Superior temporal gyrus (tissue), 1 donor: ENCODE measurements at regions not wholly inside any gene's neighbourhood (a gene's known extent, or its start where the extent isn't known, plus 50 kb on each side); places are given as distances from the start of the nearest gene placed in this dataset.
"Not testable (repeated sequence)": the region's sequence is repeated elsewhere in the genome, so short reads cannot be mapped to it uniquely, and the experiment has no call there.

ENCODE experiments used
- DNase-seq: peaks from one replicate; pipeline ENCODE4 v3.0.0-alpha.2; 2016; ENCODE audit errors: extremely low spot score

- DNase-seq: no peak
Measured at GRCh38 chr10:2362331-2362730, 625.0 kb upstream of the ADARB2 start.

DNA sequence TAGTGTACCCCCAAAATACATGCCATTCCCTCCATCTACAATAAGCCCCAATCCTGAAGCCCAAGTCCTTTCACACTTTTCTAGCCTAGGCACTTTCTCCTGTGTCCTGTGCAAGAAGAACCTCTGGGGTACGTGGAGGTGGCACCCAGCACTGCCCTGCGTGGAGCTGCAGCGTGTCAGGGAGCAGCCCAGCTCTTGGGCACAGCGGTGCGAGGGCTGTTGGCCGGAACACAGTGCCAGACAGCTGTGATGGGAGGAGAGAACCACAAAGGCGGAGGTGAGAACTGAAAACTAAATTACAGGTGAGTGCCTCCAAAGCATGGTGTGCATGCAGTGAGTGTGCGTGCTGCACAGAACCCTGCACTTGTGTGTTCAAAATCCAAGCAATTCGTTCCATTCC, 621.3 kb upstream of the ADARB2 start:
- no peak for DNase-seq

DNA sequence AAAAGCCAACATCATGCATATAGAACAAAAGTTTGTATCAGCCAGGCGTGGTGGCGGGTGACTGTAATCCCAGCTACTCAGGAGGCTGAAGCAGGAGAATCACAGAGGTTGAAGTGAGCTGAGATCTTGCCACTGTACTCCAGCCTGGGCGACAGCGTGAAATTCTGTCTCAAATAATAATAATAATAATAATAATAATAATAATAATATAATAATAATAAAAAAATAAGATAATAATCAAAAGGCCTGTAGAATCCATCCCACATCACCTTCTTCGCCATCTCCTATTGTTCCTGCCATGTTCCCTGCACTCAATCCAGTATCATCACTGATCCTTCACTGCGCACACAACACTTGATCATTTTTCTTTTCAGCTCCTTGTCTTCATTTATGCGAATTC, 619.3 kb upstream of the ADARB2 start:
- no peak for DNase-seq

DNA sequence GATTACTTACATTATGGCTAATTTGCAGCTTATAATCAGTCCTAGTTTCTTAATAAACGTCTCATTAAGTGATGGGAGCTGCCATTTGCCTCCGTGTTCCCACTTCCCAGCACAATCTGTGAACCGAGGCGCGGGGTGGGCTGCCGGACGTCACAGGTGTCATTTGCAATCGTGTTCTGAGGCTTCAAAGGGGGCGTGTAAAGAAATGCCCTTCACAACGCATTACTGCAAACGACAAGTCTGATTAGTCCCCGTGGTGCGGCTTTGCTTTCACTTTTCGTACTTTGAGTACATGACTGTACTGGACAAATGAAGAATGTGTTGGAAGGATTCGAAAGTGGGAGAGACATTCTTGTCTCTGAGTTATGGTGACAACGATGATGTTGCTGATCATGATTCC, 614.2 kb upstream of the ADARB2 start:
- DNase-seq: no peak

GRCh38 chr10:2342206-2342605, 604.9 kb upstream of the ADARB2 start:
- DNase-seq: no peak

DNA sequence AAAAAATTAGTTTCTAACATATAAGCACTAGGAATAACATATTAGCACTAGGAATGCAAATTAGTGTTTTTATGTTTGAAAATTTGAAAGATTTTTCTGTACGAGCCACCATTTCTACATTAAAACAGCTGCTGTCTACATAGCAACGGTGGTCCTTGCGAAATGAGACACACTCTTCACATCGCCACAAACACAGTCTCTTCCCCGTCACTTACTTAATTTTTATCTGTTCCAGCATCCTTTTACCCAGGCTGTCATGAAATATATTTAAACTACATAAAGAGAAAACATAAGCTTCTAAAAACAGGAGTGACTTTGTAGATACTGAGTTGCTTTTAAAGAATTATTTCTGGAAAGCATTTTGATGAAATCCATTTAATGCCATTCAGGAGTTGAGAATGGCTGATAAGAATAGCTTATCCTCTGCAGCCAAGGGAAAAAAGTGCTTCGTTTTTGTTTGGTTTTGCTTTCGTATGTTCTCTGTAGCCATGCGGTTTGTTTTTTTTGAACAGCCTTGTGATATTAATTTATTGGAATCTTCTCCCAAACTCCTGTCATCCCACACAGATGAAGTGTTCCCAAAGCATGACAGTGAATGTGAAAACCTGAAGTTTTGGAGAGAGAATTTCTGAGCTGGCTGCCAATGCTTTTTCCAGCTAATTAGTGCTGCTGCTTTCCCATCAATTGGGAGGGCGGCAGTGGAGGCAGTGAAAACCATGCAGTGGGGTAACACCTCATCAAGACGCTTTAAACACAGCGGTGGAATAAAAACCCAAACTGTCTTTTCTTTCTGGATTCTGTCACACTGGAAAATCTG, 603.7 kb upstream of the ADARB2 start:
- no peak for DNase-seq

GRCh38 chr10:2335626-2336025, 598.3 kb upstream of the ADARB2 start:
- no peak for DNase-seq

DNA sequence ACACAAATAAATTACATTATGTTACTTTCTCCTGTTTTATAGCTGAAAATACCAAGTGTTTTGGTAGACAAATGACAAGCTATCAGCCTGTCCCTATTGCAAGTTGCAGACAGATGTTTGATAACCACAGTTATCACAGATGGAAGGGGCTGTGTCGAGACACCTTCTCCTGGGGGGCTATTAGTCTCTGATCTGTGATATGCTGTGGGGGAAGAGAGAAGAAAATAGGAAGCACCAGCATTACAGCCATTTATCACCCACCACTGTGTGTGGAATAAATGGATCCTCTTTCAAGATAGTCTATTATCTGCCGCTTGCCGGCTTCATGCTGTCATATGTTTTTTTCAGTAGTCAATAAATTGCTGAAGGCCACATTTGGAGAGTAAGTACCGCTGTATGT, 597.2 kb upstream of the ADARB2 start:
- no peak for DNase-seq

DNA sequence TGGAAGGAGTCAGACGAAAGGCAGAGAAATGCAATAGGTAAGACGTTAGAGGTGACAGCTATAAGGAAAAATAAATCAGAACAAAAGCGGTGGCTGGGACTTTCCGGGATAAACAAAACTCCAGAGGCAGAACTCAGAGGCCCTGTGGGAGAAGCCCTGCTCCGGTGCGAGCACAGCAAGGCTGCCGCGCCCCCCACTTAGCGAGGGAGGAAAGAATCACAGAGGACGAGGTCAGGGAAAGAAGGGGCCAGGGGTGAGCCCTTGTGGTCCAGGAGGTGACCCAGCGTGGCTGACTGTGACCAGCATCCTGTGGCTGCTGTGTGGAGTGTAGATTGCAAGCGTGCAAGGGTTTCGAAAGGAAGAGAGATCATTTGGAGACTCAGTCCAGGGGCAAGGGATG, 591.8 kb upstream of the ADARB2 start:
- DNase-seq: no peak

GRCh38 chr10:2326411-2326810, 589.1 kb upstream of the ADARB2 start:
- no peak for DNase-seq

DNA sequence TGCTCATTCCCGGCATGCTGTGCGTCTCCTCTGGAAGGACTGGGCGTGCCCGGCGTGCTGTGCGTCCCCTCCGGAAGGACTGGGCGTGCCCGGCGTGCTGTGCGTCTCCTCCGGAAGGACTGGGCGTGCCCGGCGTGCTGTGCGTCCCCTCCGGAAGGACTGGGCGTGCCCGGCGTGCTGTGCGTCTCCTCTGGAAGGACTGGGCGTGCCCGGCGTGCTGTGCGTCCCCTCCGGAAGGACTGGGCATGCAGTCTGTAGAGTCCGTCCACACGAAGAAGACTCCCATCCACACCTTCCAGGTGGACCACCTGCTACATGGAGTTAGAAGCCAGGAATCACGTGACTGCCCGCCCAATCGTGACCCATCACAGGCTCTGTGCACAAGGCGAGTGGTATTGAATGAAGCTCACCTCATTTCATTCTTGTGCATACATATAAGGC, 577.7 kb upstream of the ADARB2 start:
- DNase-seq: not testable (repeated sequence)

- DNase-seq: no peak
Measured at GRCh38 chr10:2306081-2306480, 568.8 kb upstream of the ADARB2 start.

GRCh38 chr10:2303169-2303568, 565.8 kb upstream of the ADARB2 start:
- DNase-seq: no peak

- no peak for DNase-seq
Measured at GRCh38 chr10:2301227-2301626, 563.9 kb upstream of the ADARB2 start.

DNA sequence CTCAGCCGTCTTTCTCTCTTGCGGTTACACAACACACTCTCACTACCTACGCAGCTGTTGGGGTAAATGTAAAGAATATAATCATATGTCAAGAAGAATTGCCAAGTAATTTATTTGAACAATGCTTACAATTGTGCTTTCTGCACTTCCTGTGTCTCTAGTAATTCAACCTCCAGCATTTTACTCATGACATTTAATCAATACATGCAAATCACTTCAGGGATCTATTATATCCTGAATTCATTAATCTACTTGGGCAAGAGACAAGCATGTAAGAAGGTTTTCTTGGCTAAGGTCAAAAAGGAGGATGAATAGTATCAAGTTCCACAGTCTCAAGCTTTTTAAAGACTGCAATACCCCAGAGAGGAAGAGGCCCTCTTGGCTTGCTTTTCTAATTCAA, 562.9 kb upstream of the ADARB2 start:
- DNase-seq: no peak

DNA sequence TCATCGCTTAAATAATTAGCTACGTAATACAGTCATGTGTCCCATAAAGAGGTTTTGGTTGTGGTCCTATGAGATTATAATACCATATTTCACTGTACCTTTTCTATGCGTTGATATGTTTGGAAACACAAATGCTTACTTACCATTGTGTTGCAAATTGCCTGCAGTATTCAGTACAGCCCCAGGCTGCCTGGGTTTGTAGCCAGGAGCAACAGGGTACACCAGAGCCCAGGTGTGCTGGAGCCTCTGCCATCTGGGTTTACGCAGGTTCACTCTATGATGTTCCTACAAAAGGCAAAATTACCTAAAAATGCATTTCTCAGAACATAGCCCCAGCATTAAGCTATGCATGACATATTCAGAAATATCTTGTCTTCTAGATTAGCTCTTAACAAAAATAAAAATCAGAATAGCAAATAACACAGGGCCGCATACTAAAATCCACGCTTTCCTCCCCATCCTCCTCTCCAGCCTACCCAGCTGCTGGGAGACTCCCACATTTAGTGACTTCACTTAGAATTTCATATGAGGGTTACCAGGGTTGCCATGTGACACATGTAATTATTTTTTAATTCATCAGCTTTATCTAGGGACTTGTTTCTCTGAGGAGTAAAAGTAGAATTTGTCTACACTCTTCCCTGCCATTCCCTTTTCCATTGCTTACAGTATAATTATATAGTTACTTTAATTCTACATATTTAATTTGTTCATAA, 559.0 kb upstream of the ADARB2 start:
- DNase-seq: no peak

- no peak for DNase-seq
Measured at GRCh38 chr10:2294739-2295138, 557.4 kb upstream of the ADARB2 start.

GRCh38 chr10:2284071-2284470, 546.7 kb upstream of the ADARB2 start:
- DNase-seq: no peak

GRCh38 chr10:2282202-2282601, 544.9 kb upstream of the ADARB2 start:
- DNase-seq: no peak

DNA sequence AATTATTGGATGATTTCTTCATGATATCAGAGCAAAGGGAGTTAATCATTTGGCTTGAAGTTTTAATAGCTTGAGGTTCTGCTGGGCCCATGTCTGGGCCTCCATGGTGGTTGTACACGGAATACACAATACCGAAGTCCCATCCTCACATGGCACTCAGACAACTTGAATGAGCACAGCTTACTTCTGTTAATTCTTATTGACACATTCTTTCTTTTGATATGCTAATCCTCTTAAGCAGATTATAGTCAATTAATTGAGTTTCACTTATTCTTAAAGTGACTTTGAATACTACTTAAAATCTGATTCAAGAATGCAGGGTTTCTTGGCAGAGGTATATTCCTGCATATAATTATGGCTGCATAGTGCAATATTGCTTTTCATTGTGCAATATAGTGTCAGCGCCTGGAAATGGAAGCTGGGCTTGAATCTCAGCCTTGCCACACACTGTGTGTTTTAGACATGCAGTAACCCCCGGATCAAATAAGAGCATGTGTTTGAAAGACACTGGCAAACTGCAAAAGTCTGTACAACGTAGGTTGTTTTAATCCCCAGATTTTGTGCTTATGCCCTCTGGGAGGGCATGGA, 543.5 kb upstream of the ADARB2 start:
- DNase-seq: no peak

DNA sequence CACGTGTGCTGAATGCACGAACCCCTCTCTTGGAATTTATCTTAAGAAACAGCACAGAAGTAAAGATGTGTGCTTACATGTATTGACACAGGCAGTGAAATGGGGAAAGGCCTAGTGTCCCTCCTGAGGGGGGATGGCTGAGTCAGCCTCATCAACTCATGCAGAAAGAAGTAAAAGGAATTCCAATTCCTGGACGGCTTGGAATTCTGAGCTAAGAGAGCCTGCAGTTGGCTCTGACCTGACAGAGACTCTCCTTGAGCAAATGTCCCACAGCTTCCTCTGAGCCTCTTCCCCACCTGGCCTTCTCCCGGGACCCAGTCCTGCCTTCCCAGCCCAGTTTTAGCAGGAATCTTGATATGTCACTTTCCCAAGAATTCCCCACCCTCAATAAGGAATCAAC, 542.4 kb upstream of the ADARB2 start:
- DNase-seq: no peak

DNA sequence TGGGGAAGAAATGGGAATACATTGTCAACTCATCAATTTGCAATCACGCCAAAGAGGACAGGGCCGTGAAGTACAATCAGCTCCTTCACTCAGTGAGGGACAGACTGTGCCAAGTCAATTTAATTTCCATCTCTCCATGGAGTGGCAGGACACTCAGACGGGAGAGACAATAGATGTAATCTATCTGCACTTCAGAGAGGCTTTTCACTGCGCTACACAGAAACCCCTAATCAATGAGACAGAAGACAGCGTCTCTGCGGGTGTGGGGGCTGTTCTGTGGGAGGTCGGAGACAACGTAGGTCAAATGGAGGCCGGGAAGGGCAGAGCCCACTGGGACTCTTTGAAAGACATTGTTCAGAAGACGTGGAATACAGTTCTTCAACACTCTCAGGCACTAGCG, 541.0 kb upstream of the ADARB2 start:
- DNase-seq: no peak

GRCh38 chr10:2263561-2263960, 526.2 kb upstream of the ADARB2 start:
- no peak for DNase-seq
